Fibroblast of villous mesenchyme (primary cell): ENCODE measurements at regions not wholly inside any gene's neighbourhood (a gene's known extent, or its start where the extent isn't known, plus 50 kb on each side); places are given as distances from the start of the nearest gene placed in this dataset.

Experiments
- DNase-seq: peaks from one replicate; pipeline ENCODE4 v3.0.0-alpha.2; 2010; ENCODE audit warnings: low read depth
- H3K4me3 ChIP-seq: 2 replicates; pipeline ENCODE4 v1.5.1; 2011; ENCODE audit warnings: low read depth, mild to moderate bottlenecking, low read length
- TF ChIP-seq, protein P1 (sequence below): IDR thresholded peaks from 2 replicates; pipeline ENCODE4 v1.5.1; 2012; ENCODE audit warnings: low read depth, mild to moderate bottlenecking, low read length; ENCODE audit not compliant: insufficient read depth

- TF ChIP-seq, protein P1, sequence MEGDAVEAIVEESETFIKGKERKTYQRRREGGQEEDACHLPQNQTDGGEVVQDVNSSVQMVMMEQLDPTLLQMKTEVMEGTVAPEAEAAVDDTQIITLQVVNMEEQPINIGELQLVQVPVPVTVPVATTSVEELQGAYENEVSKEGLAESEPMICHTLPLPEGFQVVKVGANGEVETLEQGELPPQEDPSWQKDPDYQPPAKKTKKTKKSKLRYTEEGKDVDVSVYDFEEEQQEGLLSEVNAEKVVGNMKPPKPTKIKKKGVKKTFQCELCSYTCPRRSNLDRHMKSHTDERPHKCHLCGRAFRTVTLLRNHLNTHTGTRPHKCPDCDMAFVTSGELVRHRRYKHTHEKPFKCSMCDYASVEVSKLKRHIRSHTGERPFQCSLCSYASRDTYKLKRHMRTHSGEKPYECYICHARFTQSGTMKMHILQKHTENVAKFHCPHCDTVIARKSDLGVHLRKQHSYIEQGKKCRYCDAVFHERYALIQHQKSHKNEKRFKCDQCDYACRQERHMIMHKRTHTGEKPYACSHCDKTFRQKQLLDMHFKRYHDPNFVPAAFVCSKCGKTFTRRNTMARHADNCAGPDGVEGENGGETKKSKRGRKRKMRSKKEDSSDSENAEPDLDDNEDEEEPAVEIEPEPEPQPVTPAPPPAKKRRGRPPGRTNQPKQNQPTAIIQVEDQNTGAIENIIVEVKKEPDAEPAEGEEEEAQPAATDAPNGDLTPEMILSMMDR = no peak
- H3K4me3 ChIP-seq = no peak overlapping the region
- no peak for DNase-seq
Measured at GRCh38 chr2:176768185-176768584, 444.4 kb upstream of the HNRNPA3 start.

DNA sequence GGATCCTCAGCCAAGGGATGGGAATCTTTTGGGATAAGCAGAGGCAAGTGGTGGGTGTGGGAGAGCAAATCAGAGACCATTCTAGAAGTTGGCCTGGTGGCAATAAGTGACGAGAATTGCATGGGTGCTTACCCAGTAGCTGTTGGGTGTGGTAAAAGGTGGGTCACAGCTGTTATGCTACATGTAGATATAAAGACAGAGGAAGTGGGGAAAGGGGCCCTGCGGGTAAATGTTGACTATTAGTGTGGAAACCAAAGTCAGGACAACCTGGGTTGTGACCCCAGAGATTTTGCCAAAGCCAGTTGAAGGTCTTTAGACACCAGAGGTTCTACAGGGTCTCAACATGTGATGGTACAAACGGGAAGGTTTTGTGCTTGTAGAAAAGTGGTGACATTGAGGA lies 443.6 kb upstream of the HNRNPA3 start:
- TF ChIP-seq, protein P1 = no peak
- DNase-seq = no peak
- H3K4me3 ChIP-seq = no peak overlapping the region

- no peak for DNase-seq
- TF ChIP-seq, protein P1 = no peak
- no peak overlapping the region for H3K4me3 ChIP-seq
Measured at GRCh38 chr2:176769499-176770370, 442.9 kb upstream of the HNRNPA3 start.

DNA sequence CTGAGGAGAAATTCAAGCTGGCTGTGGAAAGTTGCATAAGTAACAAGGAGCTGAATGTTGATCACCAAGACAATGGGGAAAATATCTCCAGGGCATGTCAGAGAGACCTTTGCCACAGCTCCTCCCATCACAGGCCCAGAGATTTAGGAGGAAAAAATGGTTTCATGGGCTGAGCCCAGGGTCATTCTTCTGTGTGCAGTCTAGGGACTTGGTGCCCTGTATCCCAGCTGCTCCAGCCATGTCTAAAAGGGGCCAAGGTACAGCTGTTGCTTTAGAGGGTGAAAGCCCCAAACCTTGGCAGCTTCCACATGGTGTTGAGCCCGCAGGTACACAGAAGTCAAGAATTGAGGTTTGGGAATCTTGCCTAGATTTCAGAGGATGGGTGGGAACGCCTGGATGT lies 439.8 kb upstream of the HNRNPA3 start:
- DNase-seq = no peak
- TF ChIP-seq, protein P1 = no peak

DNA sequence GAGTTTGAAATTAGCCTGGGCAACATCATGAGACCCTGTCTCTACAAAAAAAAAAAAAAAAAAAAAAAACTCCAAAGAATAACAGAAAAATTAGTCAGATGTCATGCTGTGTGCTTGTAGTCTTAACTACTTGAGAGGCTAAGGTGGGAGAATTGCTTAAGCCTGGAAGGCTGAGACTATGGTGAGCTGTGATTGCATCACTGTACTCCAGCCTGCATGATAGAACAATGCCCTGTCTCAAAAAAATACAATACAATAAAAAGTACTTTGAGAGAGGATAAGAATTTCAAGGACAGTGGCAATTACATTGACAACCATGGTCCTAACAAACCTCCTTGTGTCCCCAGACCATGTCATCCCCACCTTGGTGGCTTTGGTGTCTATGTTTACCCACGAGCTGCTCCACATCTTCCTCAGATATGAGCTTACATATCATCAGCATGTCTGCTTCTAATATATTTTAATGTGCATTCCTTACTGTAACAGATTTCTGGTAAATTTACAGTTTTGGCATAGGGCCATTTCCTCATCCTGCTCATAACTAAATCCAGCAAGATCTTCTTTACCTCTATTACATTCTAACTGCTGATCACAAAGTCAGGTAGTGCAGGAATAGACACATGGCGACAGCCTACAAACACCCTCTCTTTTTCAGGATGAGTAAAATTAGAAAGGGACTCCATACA lies 437.7 kb upstream of the HNRNPA3 start:
- TF ChIP-seq, protein P1 = no peak
- peak; percentile 11 for DNase-seq
- H3K4me3 ChIP-seq = no peak overlapping the region

More for the DNA sequence above, 439.8 kb upstream of the HNRNPA3 start:
- no peak overlapping the region for H3K4me3 ChIP-seq

DNA sequence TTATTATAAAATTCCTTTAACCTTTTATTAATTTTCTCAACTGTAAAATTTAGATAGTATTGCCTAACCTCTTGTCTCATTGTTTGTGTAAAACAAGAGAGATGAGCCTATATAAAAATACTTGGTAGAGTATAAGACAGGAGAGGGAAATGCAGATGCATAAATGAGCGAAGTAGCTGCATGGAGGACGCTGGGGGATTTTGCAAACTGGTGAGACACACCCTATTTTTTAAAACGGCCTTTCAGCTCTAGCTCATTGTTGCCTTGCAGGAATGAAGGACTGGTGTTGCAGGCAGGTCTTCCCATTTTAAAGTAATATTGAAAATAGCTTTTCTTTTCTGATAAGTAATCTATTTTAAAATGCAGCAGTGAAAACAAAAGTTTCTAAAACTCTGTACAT lies 435.3 kb upstream of the HNRNPA3 start:
- H3K4me3 ChIP-seq = no peak overlapping the region
- DNase-seq = no peak
- TF ChIP-seq, protein P1 = no peak
